PC-3 (cell line): ENCODE measurements at regions not wholly inside any gene's neighbourhood (a gene's known extent, or its start where the extent isn't known, plus 50 kb on each side); places are given as distances from the start of the nearest gene placed in this dataset.

Experiments used
- EZH2 ChIP-seq: fragments of 300-600 bp; sonication (generic); IDR thresholded peaks from one replicate; pipeline ENCODE4 v1.6.1; 2017; ENCODE audit warnings: antibody characterized with exemption, mild to moderate bottlenecking, low read length; ENCODE audit not compliant: unreplicated experiment
- EZH2phosphoT487 ChIP-seq: fragments of 300-600 bp; sonication (generic); IDR thresholded peaks from 2 replicates; pipeline ENCODE4 v1.6.1; 2018; ENCODE audit warnings: mild to moderate bottlenecking, antibody characterized with exemption, low read length, borderline replicate concordance
- TF ChIP-seq, protein P1 (sequence below): fragments of 300-600 bp; sonication (generic); conservative IDR thresholded peaks from 2 replicates; pipeline ENCODE4 v1.5.1; 2017; ENCODE audit warnings: antibody characterized with exemption, low read depth, mild to moderate bottlenecking, low read length

DNA sequence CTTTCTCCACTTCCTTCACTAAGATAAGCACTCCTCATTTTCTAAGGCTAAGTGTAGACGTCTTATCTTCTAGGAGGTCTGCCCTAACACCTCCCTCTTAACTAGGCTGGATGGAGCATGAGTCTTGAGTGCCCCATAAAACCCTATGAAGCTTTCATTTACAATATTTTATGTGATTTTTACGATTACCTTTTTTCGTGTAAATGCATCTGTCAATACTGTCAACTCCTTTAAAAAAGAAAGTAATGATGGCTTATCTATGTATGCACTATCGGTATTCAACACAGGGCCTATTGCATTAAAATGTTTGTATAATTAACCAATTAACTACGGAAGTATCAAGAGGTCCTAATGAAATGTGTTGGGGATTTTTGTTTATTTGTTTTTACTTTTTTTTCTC lies 156.0 kb upstream of the FAM83B start:
- TF ChIP-seq EZH2 (no peak), EZH2phosphoT487 (no peak)
- TF ChIP-seq, protein P1, sequence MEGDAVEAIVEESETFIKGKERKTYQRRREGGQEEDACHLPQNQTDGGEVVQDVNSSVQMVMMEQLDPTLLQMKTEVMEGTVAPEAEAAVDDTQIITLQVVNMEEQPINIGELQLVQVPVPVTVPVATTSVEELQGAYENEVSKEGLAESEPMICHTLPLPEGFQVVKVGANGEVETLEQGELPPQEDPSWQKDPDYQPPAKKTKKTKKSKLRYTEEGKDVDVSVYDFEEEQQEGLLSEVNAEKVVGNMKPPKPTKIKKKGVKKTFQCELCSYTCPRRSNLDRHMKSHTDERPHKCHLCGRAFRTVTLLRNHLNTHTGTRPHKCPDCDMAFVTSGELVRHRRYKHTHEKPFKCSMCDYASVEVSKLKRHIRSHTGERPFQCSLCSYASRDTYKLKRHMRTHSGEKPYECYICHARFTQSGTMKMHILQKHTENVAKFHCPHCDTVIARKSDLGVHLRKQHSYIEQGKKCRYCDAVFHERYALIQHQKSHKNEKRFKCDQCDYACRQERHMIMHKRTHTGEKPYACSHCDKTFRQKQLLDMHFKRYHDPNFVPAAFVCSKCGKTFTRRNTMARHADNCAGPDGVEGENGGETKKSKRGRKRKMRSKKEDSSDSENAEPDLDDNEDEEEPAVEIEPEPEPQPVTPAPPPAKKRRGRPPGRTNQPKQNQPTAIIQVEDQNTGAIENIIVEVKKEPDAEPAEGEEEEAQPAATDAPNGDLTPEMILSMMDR = no peak
